ENCODE measurements at regions not wholly inside any gene's neighbourhood (a gene's known extent, or its start where the extent isn't known, plus 50 kb on each side); places are given as distances from the start of the nearest gene placed in this dataset.
A peak's percentile ranks its signal among the peaks of the same experiment; 100 is the strongest.

- H3K27me3 Mint-ChIP-seq (ENCODE audit: insufficient read depth) = peaks cover 10% of the 10 kb centered on the region
- TF ChIP-seq CTCF (IDR thresholded peaks at IDR 0.05) = no peak
- DNase-seq = no peak
- peaks cover 38% of the 10 kb centered on the region for H3K4me1 Mint-ChIP-seq (ENCODE audit: low read depth)
- peaks cover 6% of the 10 kb centered on the region for H3K36me3 Mint-ChIP-seq (ENCODE audit: low read depth)
- no peak overlapping the region for H3K4me3 Mint-ChIP-seq
- peaks cover 16% of the 10 kb centered on the region for H3K9me3 Mint-ChIP-seq
- H3K27ac Mint-ChIP-seq = peak overlapping the region; percentile 36; the same call in 1 of the 2 replicates
These were observed 91.6 kb downstream of the ACKR3 start for GRCh38 chr2:236661061-236661761.

- H3K9me3 Mint-ChIP-seq = peaks cover 21% of the 10 kb centered on the region
These were observed 92.1 kb downstream of the ACKR3 start for GRCh38 chr2:236661762-236662110.

GRCh38 chr2:236662231-236663185 is 92.9 kb downstream of the ACKR3 start:
- peak overlapping the region; percentile 21; the same call in 1 of the 2 replicates for H3K4me3 Mint-ChIP-seq
- peaks cover 11% of the 10 kb centered on the region for H3K36me3 Mint-ChIP-seq (ENCODE audit: low read depth)
- no peak overlapping the region; the same call in 1 of the 2 replicates for H3K27ac Mint-ChIP-seq
- TF ChIP-seq CTCF (IDR thresholded peaks at IDR 0.05) = no peak
- no peak for DNase-seq
- peaks cover 28% of the 10 kb centered on the region for H3K9me3 Mint-ChIP-seq
- peaks cover 38% of the 10 kb centered on the region for H3K4me1 Mint-ChIP-seq (ENCODE audit: low read depth)
- H3K27me3 Mint-ChIP-seq (ENCODE audit: insufficient read depth) = peaks cover 13% of the 10 kb centered on the region

More at GRCh38 chr2:236661762-236662110, 92.1 kb downstream of the ACKR3 start:
- Mint-ChIP-seq H3K4me3 (no peak overlapping the region), H3K36me3 (ENCODE audit: low read depth) (peaks cover 11% of the 10 kb centered on the region), H3K27ac (peak overlapping the region; percentile 36; the same call in 1 of the 2 replicates), H3K27me3 (ENCODE audit: insufficient read depth) (peaks cover 10% of the 10 kb centered on the region), H3K4me1 (ENCODE audit: low read depth) (peaks cover 38% of the 10 kb centered on the region)
- no peak for DNase-seq
- no peak for TF ChIP-seq CTCF (IDR thresholded peaks at IDR 0.05)

- Mint-ChIP-seq H3K9me3 (peaks cover 26% of the 10 kb centered on the region), H3K27me3 (ENCODE audit: insufficient read depth) (peaks cover 10% of the 10 kb centered on the region), H3K4me3 (peak overlapping the region; percentile 52; the same call in 1 of the 2 replicates), H3K36me3 (ENCODE audit: low read depth) (peaks cover 7% of the 10 kb centered on the region), H3K27ac (peak overlapping the region; percentile 41; the same call in 1 of the 2 replicates), H3K4me1 (ENCODE audit: low read depth) (peaks cover 38% of the 10 kb centered on the region)
- TF ChIP-seq CTCF (IDR thresholded peaks at IDR 0.05) = no peak
- DNase-seq = peak; percentile 44
These were observed 93.9 kb downstream of the ACKR3 start for GRCh38 chr2:236663287-236664101.

- no peak for DNase-seq
- peaks cover 7% of the 10 kb centered on the region for H3K36me3 Mint-ChIP-seq (ENCODE audit: low read depth)
- peak overlapping the region; percentile 52; the same call in 1 of the 2 replicates for H3K4me3 Mint-ChIP-seq
- peaks cover 10% of the 10 kb centered on the region for H3K27me3 Mint-ChIP-seq (ENCODE audit: insufficient read depth)
- no peak overlapping the region for H3K27ac Mint-ChIP-seq
- H3K9me3 Mint-ChIP-seq = peaks cover 26% of the 10 kb centered on the region
- H3K4me1 Mint-ChIP-seq (ENCODE audit: low read depth) = peaks cover 38% of the 10 kb centered on the region
- TF ChIP-seq CTCF (IDR thresholded peaks at IDR 0.05) = no peak
These were observed 94.5 kb downstream of the ACKR3 start for GRCh38 chr2:236664136-236664535.

Data from HFFc6 (cell line).